ENCODE measurements at regions not wholly inside any gene's neighbourhood (a gene's known extent, or its start where the extent isn't known, plus 50 kb on each side); places are given as distances from the start of the nearest gene placed in this dataset.

DNA sequence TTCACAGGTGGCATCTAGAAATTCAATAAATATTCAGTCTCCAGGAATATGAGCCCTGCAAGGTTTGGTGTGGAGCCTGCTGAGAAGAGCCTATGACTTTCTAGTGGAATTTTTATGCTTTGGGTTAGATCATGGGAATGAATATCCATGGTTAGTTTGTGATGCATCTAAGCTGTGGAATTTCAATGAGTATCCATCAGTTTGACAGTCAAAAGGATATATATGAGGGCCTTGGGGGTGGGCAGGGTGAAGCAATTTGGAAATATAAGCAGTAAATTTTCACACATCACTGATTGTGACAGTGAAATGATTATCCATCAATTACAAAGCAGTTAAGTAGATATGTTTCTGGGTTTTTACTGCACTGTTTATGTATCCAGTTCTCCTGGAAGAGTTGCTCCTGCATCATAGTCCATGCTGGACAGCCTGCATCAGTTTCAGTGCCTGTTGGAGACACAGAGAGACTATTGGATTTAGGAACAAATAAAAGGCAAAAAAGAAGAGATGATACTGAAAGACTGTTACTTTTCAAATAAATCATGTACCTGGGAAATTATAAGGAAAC is 530.8 kb downstream of the MFSD1 start:
- Mint-ChIP-seq H3K27ac (no peak overlapping the region), H3K36me3 (ENCODE audit: low read depth) (no peaks in the 10 kb centered on the region), H3K9me3 (no peaks in the 10 kb centered on the region), H3K4me3 (no peak overlapping the region), H3K4me1 (ENCODE audit: low read depth) (no peaks in the 10 kb centered on the region), H3K27me3 (ENCODE audit: insufficient read depth) (no peaks in the 10 kb centered on the region; the same call in 1 of the 2 replicates)
- DNase-seq: no peak
- TF ChIP-seq, protein P1, sequence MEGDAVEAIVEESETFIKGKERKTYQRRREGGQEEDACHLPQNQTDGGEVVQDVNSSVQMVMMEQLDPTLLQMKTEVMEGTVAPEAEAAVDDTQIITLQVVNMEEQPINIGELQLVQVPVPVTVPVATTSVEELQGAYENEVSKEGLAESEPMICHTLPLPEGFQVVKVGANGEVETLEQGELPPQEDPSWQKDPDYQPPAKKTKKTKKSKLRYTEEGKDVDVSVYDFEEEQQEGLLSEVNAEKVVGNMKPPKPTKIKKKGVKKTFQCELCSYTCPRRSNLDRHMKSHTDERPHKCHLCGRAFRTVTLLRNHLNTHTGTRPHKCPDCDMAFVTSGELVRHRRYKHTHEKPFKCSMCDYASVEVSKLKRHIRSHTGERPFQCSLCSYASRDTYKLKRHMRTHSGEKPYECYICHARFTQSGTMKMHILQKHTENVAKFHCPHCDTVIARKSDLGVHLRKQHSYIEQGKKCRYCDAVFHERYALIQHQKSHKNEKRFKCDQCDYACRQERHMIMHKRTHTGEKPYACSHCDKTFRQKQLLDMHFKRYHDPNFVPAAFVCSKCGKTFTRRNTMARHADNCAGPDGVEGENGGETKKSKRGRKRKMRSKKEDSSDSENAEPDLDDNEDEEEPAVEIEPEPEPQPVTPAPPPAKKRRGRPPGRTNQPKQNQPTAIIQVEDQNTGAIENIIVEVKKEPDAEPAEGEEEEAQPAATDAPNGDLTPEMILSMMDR (IDR thresholded peaks at IDR 0.05): no peak

DNA sequence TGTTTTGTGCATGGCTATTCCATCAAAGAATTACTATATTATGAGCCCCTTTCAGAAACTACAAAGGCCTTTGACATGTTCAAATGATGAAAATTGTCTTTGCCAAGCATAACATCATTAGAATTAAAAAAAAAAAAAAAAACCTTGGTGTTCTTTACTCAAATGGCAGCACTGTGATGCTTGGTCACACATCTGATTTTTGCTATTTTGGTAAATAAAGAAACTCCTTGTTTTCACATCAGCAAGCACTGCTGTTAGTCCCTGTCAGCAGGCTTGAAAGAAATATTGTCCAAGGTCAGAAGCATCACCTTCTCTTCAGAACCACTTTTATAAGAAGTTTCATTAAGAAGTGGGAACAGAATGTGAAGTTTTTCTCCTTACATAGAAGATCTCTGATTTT is 537.3 kb downstream of the MFSD1 start:
- H3K27me3 Mint-ChIP-seq (ENCODE audit: insufficient read depth): peaks cover 3% of the 10 kb centered on the region; the same call in 1 of the 2 replicates
- no peak overlapping the region for H3K27ac Mint-ChIP-seq
- no peak for DNase-seq
- no peak overlapping the region for H3K4me3 Mint-ChIP-seq
- H3K36me3 Mint-ChIP-seq (ENCODE audit: low read depth): no peaks in the 10 kb centered on the region
- TF ChIP-seq, protein P1 (IDR thresholded peaks at IDR 0.05): no peak
- H3K4me1 Mint-ChIP-seq (ENCODE audit: low read depth): no peaks in the 10 kb centered on the region
- H3K9me3 Mint-ChIP-seq: peaks cover 5% of the 10 kb centered on the region; the same call in 1 of the 2 replicates

DNA sequence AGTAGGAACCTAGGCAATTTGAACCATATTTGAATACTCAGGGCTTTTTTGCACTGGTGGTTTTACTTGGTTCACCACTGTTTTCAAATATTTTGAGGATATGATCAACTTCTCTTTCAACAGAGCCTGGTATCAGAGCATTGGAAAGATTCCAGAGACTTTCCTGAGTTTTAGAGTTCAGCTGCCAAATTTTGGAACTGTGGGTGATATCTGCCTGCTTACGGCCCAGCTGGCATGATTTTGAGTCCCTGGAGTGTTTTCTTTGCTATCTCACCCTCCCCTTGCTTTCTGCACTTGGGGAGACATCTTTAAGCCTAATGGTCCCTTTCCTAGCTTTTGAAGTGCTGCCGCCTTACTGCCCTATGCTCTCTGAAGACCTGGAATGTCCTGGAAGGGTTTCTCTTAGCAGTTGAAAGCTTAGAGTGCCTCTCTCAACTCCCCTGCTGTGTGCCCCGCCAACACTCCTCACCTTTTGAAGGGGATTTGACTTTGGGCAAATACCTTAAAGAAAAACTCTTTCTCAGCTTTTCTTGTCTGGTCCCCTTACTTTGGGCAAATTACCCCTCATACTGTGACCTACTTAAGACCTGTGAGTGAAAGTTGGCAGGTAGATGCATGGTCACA is 539.1 kb downstream of the MFSD1 start:
- H3K4me3 Mint-ChIP-seq: no peak overlapping the region
- peaks cover 5% of the 10 kb centered on the region; the same call in 1 of the 2 replicates for H3K9me3 Mint-ChIP-seq
- no peak overlapping the region for H3K27ac Mint-ChIP-seq
- H3K27me3 Mint-ChIP-seq (ENCODE audit: insufficient read depth): peaks cover 3% of the 10 kb centered on the region; the same call in 1 of the 2 replicates
- no peaks in the 10 kb centered on the region for H3K4me1 Mint-ChIP-seq (ENCODE audit: low read depth)
- no peaks in the 10 kb centered on the region for H3K36me3 Mint-ChIP-seq (ENCODE audit: low read depth)
- TF ChIP-seq, protein P1 (IDR thresholded peaks at IDR 0.05): no peak
- no peak for DNase-seq

DNA sequence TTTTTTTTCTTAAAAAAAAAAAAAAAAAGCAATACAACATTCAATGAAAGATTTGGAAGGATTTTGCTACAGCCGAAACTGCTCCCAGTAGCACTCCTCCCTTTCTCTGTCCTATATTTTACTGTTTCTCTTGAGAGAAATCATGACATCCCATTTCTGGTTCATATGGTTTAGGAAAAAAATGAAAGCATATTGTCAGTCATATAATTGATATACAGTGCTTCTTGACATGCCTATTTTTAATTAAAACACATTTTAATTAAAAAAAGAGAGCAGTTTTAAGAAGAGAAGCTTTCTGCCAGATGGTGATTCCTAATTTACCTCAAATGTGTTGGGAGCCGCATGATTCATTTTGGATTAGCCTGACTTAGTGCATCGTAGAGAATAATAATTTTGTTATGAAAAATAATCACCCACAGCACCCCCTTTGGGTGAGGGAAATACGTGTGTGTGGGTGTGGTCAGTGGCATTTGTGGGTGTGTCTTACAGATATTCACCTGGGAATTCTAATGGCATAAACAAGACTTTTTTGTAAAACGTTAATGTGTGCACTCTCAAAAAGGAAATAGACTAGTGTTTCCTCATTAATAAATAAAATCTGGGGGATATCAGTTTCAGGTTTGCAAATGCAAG is 544.5 kb downstream of the MFSD1 start:
- Mint-ChIP-seq H3K4me1 (ENCODE audit: low read depth) (no peaks in the 10 kb centered on the region), H3K27me3 (ENCODE audit: insufficient read depth) (no peaks in the 10 kb centered on the region; the same call in 1 of the 2 replicates), H3K27ac (no peak overlapping the region), H3K9me3 (no peaks in the 10 kb centered on the region), H3K36me3 (ENCODE audit: low read depth) (no peaks in the 10 kb centered on the region), H3K4me3 (no peak overlapping the region)
- TF ChIP-seq, protein P1 (IDR thresholded peaks at IDR 0.05): no peak
- no peak for DNase-seq

DNA sequence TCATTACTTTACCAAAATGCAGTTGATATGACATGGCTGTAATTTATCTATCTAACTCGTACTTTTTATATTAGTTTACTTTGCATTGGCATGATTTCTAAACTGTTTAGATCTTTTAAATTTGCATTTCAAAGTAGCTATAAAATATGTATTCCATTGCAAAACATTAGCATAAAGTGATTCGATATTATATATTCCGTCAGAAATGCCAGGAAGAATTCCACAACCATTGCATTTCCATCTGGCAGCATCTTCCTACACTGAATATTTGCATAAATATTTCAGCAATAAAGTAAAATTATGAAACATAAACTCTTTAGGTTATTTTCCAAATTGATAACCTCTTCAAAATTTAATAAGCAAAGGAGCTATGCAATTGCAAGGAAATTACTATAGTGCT is 546.6 kb downstream of the MFSD1 start:
- H3K4me1 Mint-ChIP-seq (ENCODE audit: low read depth): no peaks in the 10 kb centered on the region
- H3K9me3 Mint-ChIP-seq: no peaks in the 10 kb centered on the region
- no peak for DNase-seq
- no peaks in the 10 kb centered on the region; the same call in none of the 2 replicates for H3K27me3 Mint-ChIP-seq (ENCODE audit: insufficient read depth)
- no peak overlapping the region for H3K27ac Mint-ChIP-seq
- TF ChIP-seq, protein P1 (IDR thresholded peaks at IDR 0.05): no peak
- no peaks in the 10 kb centered on the region for H3K36me3 Mint-ChIP-seq (ENCODE audit: low read depth)
- no peak overlapping the region for H3K4me3 Mint-ChIP-seq

Data from HFFc6 (cell line).